ENCODE measurements at regions not wholly inside any gene's neighbourhood (a gene's known extent, or its start where the extent isn't known, plus 50 kb on each side); places are given as distances from the start of the nearest gene placed in this dataset.

- DNase-seq, result no peak
Observed at GRCh38 chr4:31844350-31844749, 1124.2 kb downstream of the PCDH7 start.

GRCh38 chr4:31851946-31852345 is 1131.8 kb downstream of the PCDH7 start:
- Histone ChIP-seq H3K9ac (ENCODE audit: insufficient read depth, low read length, poor library complexity, severe bottlenecking) (no peak overlapping the region), H3K27ac (ENCODE audit: low read depth in 1 of 2, low read length in 2 of 2) (no peak overlapping the region), H3K79me2 (ENCODE audit: insufficient read depth, low read length) (no peaks in the 10 kb centered on the region), H2AFZ (ENCODE audit: insufficient read depth, low read depth, low read length, poor library complexity, severe bottlenecking) (no peak overlapping the region), H3K4me2 (replicated peaks; ENCODE audit: extremely low read depth, low read length, poor library complexity, severe bottlenecking) (no peak overlapping the region), H3K36me3 (replicated peaks in 1 of 2; ENCODE audit: control insufficient read depth in 1 of 2, insufficient read depth in 2 of 2, low read length in 2 of 2) (no peaks in the 10 kb centered on the region), H3K9me3 (replicated peaks in 1 of 2; ENCODE audit: control insufficient read depth in 1 of 2, insufficient read depth in 1 of 2, low read length in 2 of 2) (peaks cover 0 to 9% of the 10 kb centered on the region in 2 donors), H3K4me1 (ENCODE audit: control insufficient read depth in 1 of 2, insufficient read depth in 2 of 2, low read length in 2 of 2) (no peaks in the 10 kb centered on the region), H3K4me3 (replicated peaks in 1 of 3; ENCODE audit: low read depth in 2 of 3, low read length in 3 of 3) (no peak overlapping the region), H3K27me3 (ENCODE audit: control insufficient read depth in 2 of 2, insufficient read depth in 2 of 2, low read length in 2 of 2) (no peaks in the 10 kb centered on the region), H4K20me1 (ENCODE audit: insufficient read depth, low read length) (no peaks in the 10 kb centered on the region)
- H3K27ac Mint-ChIP-seq, result no peak overlapping the region
- DNase-seq, result no peak
- no peaks in the 10 kb centered on the region for H3K36me3 Mint-ChIP-seq
- WGBS (ENCODE audit: insufficient coverage), result 100% methylated on average over 1 of the region's 2 CpGs
- intact Hi-C loops (cut with micrococcal nuclease), result no loop called here
- no peaks in the 10 kb centered on the region for H3K4me1 Mint-ChIP-seq
- peaks cover 0 to 8% (median 3%) of the 10 kb centered on the region in 7 donors for H3K9me3 Mint-ChIP-seq
- no peak overlapping the region for H3K4me3 Mint-ChIP-seq
- H3K27me3 Mint-ChIP-seq (ENCODE audit: low read depth in 3 of 3), result peaks cover 0 to 2% (median 0%) of the 10 kb centered on the region in 3 donors
- TF ChIP-seq CTCF (IDR thresholded peaks at IDR 0.05), result no peak

More at GRCh38 chr4:31844350-31844749, 1124.2 kb downstream of the PCDH7 start:
- WGBS (ENCODE audit: insufficient coverage), result no CpG with 5 or more reads among the region's 1 CpG
- Histone ChIP-seq H3K4me1 (ENCODE audit: control insufficient read depth in 1 of 2, insufficient read depth in 2 of 2, low read length in 2 of 2) (no peaks in the 10 kb centered on the region), H3K36me3 (replicated peaks in 1 of 2; ENCODE audit: control insufficient read depth in 1 of 2, insufficient read depth in 2 of 2, low read length in 2 of 2) (no peaks in the 10 kb centered on the region), H3K27ac (ENCODE audit: low read depth in 1 of 2, low read length in 2 of 2) (no peak overlapping the region), H3K9ac (ENCODE audit: insufficient read depth, low read length, poor library complexity, severe bottlenecking) (no peak overlapping the region), H2AFZ (ENCODE audit: insufficient read depth, low read depth, low read length, poor library complexity, severe bottlenecking) (no peak overlapping the region), H3K27me3 (ENCODE audit: control insufficient read depth in 2 of 2, insufficient read depth in 2 of 2, low read length in 2 of 2) (no peaks in the 10 kb centered on the region), H3K4me3 (replicated peaks in 1 of 3; ENCODE audit: low read depth in 2 of 3, low read length in 3 of 3) (no peak overlapping the region), H3K4me2 (replicated peaks; ENCODE audit: extremely low read depth, low read length, poor library complexity, severe bottlenecking) (no peak overlapping the region), H4K20me1 (ENCODE audit: insufficient read depth, low read length) (no peaks in the 10 kb centered on the region), H3K9me3 (replicated peaks in 1 of 2; ENCODE audit: control insufficient read depth in 1 of 2, insufficient read depth in 1 of 2, low read length in 2 of 2) (peaks cover 0 to 6% of the 10 kb centered on the region in 2 donors), H3K79me2 (ENCODE audit: insufficient read depth, low read length) (no peaks in the 10 kb centered on the region)
- H3K9me3 Mint-ChIP-seq, result peaks cover 0 to 15% (median 2%) of the 10 kb centered on the region in 7 donors
- H3K27me3 Mint-ChIP-seq (ENCODE audit: low read depth in 3 of 3), result peaks cover 0 to 1% (median 0%) of the 10 kb centered on the region in 3 donors
- no peak for TF ChIP-seq CTCF (IDR thresholded peaks at IDR 0.05)
- no peak overlapping the region for H3K4me3 Mint-ChIP-seq
- H3K36me3 Mint-ChIP-seq, result no peaks in the 10 kb centered on the region
- no peak overlapping the region for H3K27ac Mint-ChIP-seq
- no peaks in the 10 kb centered on the region for H3K4me1 Mint-ChIP-seq
- intact Hi-C loops (cut with micrococcal nuclease), result no loop called here
